Epithelial cell of esophagus (primary cell): ENCODE measurements at regions not wholly inside any gene's neighbourhood (a gene's known extent, or its start where the extent isn't known, plus 50 kb on each side); places are given as distances from the start of the nearest gene placed in this dataset.

Experiments used
- DNase-seq: peaks from one replicate; pipeline ENCODE4 v3.0.0; 2010; ENCODE audit warnings: low read depth
- H3K4me3 ChIP-seq: 2 replicates; pipeline ENCODE4 v1.5.1; 2011; ENCODE audit warnings: mild to moderate bottlenecking, low read length, control low read depth
- TF ChIP-seq, protein P1 (sequence below): IDR thresholded peaks from 2 replicates; pipeline ENCODE4 v1.5.1; 2011; ENCODE audit warnings: low read depth, mild to moderate bottlenecking, low read length, control low read depth, inconsistent platforms; ENCODE audit not compliant: insufficient read depth; ENCODE audit errors: missing control alignments

- TF ChIP-seq, protein P1, sequence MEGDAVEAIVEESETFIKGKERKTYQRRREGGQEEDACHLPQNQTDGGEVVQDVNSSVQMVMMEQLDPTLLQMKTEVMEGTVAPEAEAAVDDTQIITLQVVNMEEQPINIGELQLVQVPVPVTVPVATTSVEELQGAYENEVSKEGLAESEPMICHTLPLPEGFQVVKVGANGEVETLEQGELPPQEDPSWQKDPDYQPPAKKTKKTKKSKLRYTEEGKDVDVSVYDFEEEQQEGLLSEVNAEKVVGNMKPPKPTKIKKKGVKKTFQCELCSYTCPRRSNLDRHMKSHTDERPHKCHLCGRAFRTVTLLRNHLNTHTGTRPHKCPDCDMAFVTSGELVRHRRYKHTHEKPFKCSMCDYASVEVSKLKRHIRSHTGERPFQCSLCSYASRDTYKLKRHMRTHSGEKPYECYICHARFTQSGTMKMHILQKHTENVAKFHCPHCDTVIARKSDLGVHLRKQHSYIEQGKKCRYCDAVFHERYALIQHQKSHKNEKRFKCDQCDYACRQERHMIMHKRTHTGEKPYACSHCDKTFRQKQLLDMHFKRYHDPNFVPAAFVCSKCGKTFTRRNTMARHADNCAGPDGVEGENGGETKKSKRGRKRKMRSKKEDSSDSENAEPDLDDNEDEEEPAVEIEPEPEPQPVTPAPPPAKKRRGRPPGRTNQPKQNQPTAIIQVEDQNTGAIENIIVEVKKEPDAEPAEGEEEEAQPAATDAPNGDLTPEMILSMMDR = no peak
- DNase-seq = no peak
- no peak overlapping the region for H3K4me3 ChIP-seq
These were observed 96.7 kb upstream of the ARAP3 start for GRCh38 chr5:141778683-141779082.

- H3K4me3 ChIP-seq = no peak overlapping the region
- peak; percentile 66 for DNase-seq
- TF ChIP-seq, protein P1 = no peak
These were observed 96.2 kb upstream of the ARAP3 start for GRCh38 chr5:141778206-141778605.

- TF ChIP-seq, protein P1 = no peak
- no peak for DNase-seq
- no peak overlapping the region for H3K4me3 ChIP-seq
These were observed 95.7 kb upstream of the ARAP3 start for GRCh38 chr5:141777711-141778110.

DNA sequence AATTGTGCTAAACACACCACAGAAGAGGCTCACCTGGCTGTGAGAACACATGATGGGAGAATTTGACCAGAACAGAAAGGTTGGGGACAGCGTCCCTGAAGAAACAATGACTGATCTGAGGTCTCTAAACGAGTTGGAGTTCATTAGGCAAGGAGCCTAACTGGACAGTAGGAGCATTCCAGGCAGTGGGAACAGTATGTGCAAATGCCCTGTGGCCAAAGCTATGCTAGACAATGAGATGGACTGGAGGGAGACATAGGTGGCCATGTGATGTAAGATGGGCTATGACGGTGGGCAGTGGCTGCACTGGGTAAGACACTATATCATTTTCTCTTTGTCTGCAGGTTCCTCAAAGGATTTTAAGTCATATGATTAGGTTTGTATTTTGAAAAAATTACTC is 95.1 kb upstream of the ARAP3 start:
- TF ChIP-seq, protein P1 = no peak
- no peak for DNase-seq
- H3K4me3 ChIP-seq = no peak overlapping the region

DNA sequence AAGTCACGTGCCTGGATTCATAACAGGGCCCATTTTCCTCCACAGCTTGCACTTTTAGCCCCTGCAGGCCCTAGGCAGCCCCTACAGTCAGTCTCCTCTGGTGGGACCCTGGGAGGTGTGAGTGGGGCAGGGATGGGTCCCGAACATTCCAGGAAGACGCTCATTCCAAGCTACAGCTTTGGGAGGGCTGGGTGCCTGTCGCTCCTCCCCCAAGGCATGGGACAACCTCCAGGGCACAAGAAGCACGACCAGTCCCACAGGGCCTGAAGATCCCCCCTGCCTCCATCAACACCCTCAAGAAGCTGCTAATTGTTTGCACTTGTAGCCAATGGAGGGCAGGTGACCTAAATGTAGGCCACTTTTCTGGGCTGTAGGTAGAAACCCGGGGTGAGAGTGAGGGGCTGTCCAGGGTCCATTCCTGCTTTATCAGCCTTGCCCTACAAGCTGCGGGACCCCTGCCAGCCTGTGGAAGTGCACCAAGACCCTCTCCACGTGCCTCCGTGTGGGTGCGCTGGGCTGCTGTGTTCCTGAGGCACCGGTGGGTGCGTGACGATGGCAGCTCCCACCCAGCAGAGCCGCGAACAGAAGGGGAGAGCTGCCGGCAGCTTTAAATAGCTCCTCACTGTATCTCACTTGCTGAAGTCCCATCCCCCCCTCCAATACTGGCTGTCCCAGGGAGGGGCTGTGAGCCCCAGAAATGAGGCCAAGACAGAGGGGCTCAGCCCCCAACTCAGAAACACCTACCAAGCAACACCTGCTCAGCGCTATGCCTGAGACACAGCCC is 91.9 kb upstream of the ARAP3 start:
- DNase-seq = no peak
- H3K4me3 ChIP-seq = no peak overlapping the region
- TF ChIP-seq, protein P1 = no peak

GRCh38 chr5:141772281-141772680 is 90.3 kb upstream of the ARAP3 start:
- TF ChIP-seq, protein P1 = no peak
- DNase-seq = no peak

GRCh38 chr5:141771562-141771961 is 89.5 kb upstream of the ARAP3 start:
- DNase-seq = no peak
- no peak overlapping the region for H3K4me3 ChIP-seq
- TF ChIP-seq, protein P1 = no peak

More at GRCh38 chr5:141772281-141772680, 90.3 kb upstream of the ARAP3 start:
- no peak overlapping the region for H3K4me3 ChIP-seq
